ENCODE measurements at regions not wholly inside any gene's neighbourhood (a gene's known extent, or its start where the extent isn't known, plus 50 kb on each side); places are given as distances from the start of the nearest gene placed in this dataset.
A peak's percentile ranks its signal among the peaks of the same experiment; 100 is the strongest.
"Not testable (repeated sequence)": the region's sequence is repeated elsewhere in the genome, so short reads cannot be mapped to it uniquely, and the experiment has no call there.

DNA sequence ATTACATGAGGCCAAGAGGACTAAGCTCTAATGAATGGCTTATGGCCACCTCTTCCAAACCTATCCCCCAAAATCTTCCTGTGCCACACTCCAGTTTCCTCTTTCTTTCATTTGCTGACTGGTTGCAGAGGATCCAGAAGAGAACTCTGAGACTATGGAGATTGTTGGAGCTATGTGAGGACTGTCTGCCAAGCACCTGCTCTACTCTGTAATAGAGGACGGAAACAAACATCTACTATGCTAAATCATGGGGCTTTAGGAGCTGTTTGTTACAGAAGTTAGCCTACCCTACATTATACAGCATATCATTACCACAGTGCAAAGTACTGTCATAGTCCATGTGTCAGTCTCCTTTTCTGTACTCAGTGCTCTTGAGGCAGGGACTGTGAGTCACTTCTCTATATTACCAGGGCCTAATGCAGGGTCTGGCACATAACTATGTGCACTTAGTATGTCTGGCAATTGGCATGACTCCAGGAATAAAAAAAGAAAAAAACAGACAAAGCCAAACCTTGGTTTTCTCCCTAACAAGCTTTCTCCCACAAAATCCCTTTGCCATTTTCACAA, 95.1 kb downstream of the RPAP3 start:
- no peak for DNase-seq

DNA sequence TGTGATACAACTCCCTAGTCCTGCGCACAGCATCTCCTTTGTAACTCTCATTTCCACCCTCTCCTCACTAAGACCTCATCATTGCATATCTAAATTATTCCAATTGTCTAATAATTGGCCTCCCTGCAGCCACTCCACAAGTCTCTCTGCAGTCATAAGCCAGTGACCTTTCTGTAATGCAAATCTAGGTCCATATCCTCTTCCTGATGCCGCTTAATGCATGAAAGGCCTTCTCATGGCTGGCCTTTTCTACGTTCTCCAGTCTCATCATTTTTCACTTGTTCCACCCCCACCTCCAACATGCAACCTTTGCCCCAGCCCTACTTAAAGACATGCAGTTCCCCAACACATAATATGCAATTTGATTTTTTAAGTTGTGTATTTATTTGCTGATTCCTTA, 96.0 kb downstream of the RPAP3 start:
- no peaks in the 10 kb centered on the region for H3K9me3 ChIP-seq
- TF ChIP-seq, protein P1, sequence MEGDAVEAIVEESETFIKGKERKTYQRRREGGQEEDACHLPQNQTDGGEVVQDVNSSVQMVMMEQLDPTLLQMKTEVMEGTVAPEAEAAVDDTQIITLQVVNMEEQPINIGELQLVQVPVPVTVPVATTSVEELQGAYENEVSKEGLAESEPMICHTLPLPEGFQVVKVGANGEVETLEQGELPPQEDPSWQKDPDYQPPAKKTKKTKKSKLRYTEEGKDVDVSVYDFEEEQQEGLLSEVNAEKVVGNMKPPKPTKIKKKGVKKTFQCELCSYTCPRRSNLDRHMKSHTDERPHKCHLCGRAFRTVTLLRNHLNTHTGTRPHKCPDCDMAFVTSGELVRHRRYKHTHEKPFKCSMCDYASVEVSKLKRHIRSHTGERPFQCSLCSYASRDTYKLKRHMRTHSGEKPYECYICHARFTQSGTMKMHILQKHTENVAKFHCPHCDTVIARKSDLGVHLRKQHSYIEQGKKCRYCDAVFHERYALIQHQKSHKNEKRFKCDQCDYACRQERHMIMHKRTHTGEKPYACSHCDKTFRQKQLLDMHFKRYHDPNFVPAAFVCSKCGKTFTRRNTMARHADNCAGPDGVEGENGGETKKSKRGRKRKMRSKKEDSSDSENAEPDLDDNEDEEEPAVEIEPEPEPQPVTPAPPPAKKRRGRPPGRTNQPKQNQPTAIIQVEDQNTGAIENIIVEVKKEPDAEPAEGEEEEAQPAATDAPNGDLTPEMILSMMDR (IDR thresholded peaks at IDR 0.05) = no peak
- no peak for TF ChIP-seq POLR2A (IDR thresholded peaks at IDR 0.05)
- no peak overlapping the region for H3K27ac ChIP-seq
- no peak overlapping the region for H3K4me3 ChIP-seq
- no peaks in the 10 kb centered on the region for H3K36me3 ChIP-seq
- H3K4me1 ChIP-seq = no peaks in the 10 kb centered on the region
- DNase-seq (no peak), ATAC-seq (no peak)
- intact Hi-C loops (cut with DNase I) = no loop called here
- 75% methylated on average over 3 of the region's 3 CpGs for WGBS (ENCODE audit: insufficient coverage, low coverage, low lambda C conversion rate, missing lambda C conversion rate)
- H3K27me3 ChIP-seq = no peaks in the 10 kb centered on the region

More for the DNA sequence above, 95.1 kb downstream of the RPAP3 start:
- H3K4me3 ChIP-seq = no peak overlapping the region
- ATAC-seq = no peak
- no peaks in the 10 kb centered on the region for H3K27me3 ChIP-seq
- 100% methylated on average over 1 of the region's 1 CpG for WGBS (ENCODE audit: insufficient coverage, low coverage, low lambda C conversion rate, missing lambda C conversion rate)
- intact Hi-C loops (cut with DNase I) = no loop called here
- no peaks in the 10 kb centered on the region for H3K4me1 ChIP-seq
- H3K27ac ChIP-seq = no peak overlapping the region
- no peaks in the 10 kb centered on the region for H3K36me3 ChIP-seq
- H3K9me3 ChIP-seq = no peaks in the 10 kb centered on the region
- no peak for TF ChIP-seq POLR2A (IDR thresholded peaks at IDR 0.05)
- TF ChIP-seq, protein P1 (IDR thresholded peaks at IDR 0.05) = no peak

DNA sequence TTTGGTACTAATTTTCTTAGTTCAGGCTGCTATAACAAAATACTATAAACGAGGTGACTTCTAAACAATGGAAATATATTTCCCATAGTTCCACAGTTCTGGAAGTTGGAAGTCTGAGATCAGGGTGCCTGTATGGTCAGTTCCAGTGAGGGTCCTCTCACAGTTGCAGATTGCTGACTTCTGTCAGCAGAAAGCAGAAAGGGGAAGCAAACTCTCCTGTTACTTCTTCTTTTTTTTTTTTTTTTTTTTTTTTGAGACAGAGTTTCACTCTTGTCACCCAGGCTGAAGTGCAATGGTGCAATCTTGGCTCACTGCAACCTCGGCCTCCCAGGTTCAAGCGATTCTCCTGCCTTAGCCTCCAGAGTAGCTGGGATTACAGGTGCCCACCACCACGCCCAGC, 97.2 kb downstream of the RPAP3 start:
- WGBS (ENCODE audit: insufficient coverage, low coverage, low lambda C conversion rate, missing lambda C conversion rate) = 68% methylated on average over 4 of the region's 4 CpGs
- H3K27me3 ChIP-seq; H3K4me1 ChIP-seq; intact Hi-C loops (cut with DNase I); H3K4me3 ChIP-seq; H3K36me3 ChIP-seq; H3K27ac ChIP-seq; H3K9me3 ChIP-seq; DNase-seq: not testable (repeated sequence)
- peak in 2 of 4 donors; percentile 21 to 51 for ATAC-seq

DNA sequence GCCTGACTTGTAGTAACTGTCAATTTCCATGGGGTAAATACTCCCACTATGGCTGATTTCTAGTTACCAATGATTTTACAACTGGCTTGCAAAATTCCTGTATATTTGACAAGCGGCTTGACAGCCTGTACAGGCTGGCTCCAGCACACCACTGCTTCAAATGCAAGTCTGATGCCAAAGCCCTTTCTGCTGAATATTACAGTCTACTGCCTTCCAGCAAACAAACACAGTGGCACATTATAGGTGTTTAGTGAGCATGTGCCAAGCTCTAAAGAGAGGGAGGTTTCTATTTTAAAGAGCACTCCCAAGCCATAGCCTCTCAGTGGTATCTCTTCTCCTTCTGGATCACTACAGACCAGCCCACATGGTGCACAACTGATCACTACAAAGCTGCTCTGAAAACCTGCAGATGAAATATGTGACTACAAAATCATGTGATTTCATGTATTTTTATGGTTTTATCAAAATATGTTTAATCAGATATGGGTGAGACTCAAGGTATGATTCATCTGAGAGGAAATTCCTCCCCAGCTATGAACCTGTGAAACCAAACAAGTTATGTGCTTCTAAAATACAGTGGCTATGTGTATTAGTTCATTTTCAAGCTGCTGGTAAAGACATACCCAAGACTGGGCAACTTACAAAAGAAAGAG, 101.5 kb downstream of the RPAP3 start:
- Histone ChIP-seq H3K9me3 (no peaks in the 10 kb centered on the region), H3K4me1 (no peaks in the 10 kb centered on the region), H3K27me3 (no peaks in the 10 kb centered on the region), H3K4me3 (no peak overlapping the region), H3K27ac (no peak overlapping the region), H3K36me3 (no peaks in the 10 kb centered on the region)
- intact Hi-C loops (cut with DNase I) = no loop called here
- 83% methylated on average over 1 of the region's 1 CpG for WGBS (ENCODE audit: insufficient coverage, low coverage, low lambda C conversion rate, missing lambda C conversion rate)
- no peak for DNase-seq
- ATAC-seq = no peak
- no peak for TF ChIP-seq POLR2A (IDR thresholded peaks at IDR 0.05)
- TF ChIP-seq, protein P1 (IDR thresholded peaks at IDR 0.05) = no peak

DNA sequence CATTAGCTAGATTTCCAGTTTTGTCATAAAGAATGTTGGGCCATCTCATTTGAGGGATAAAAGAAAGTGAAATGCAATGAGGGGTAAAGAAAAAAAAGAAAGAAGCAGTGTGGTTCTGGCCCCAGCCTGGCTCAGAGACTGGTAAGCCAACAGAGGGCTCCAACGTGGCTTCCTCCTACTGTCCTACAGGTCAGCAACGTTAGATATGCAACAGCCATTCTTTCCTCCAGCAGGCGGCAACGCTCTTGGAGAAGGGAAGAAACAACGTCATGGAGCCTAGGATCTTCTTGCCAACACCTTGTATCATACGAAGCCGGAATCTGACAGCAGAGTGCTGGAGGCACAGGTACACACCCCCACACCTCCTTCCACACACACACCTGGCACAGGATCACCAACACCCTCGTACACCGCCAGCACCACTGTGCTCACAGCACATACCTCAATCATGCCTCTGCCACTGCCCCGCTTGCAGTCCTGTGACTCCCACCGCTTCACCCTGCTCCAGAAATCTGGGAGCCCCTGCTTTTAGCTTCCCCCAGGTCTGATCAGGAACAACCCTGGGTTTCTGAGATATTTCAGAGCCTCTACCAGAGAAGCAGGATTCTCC, 102.8 kb downstream of the RPAP3 start:
- H3K36me3 ChIP-seq = no peaks in the 10 kb centered on the region
- H3K4me1 ChIP-seq = no peaks in the 10 kb centered on the region
- H3K4me3 ChIP-seq = no peak overlapping the region
- H3K27me3 ChIP-seq = no peaks in the 10 kb centered on the region
- H3K9me3 ChIP-seq = no peaks in the 10 kb centered on the region
- DNase-seq (no peak), ATAC-seq (no peak)
- 80% methylated on average over 11 of the region's 11 CpGs for WGBS (ENCODE audit: insufficient coverage, low coverage, low lambda C conversion rate, missing lambda C conversion rate)
- H3K27ac ChIP-seq = no peak overlapping the region
- TF ChIP-seq, protein P1 (IDR thresholded peaks at IDR 0.05) = no peak
- no peak for TF ChIP-seq POLR2A (IDR thresholded peaks at IDR 0.05)
- intact Hi-C loops (cut with DNase I) = no loop called here
